Calu3 (cell line): ENCODE measurements at regions not wholly inside any gene's neighbourhood (a gene's known extent, or its start where the extent isn't known, plus 50 kb on each side); places are given as distances from the start of the nearest gene placed in this dataset.
A peak's percentile ranks its signal among the peaks of the same experiment; 100 is the strongest.
"Not testable (repeated sequence)": the region's sequence is repeated elsewhere in the genome, so short reads cannot be mapped to it uniquely, and the experiment has no call there.

Source experiments
- BruUV-seq: library from RNA; stranded (reverse); fragments of 400-500 nt; replicated peaks from 2 replicates; lab custom pipeline; 2021; lab: Mats Ljungman, UMichigan
- CTCF ChIA-PET: fragments of 300-600 bp; sonication (Branson Sonifier 250); formaldehyde crosslinking; loops from one replicate; lab custom pipeline; 2022; ENCODE audit warnings: antibody characterized with exemption; lab: Charles Lee
- DNase-seq: peaks from one replicate; pipeline ENCODE4 v3.0.0; 2022
- H3K27ac Mint-ChIP-seq: one replicate; pipeline ENCODE4 v1.8.0; 2022; ENCODE audit warnings: mixed read lengths; ENCODE audit not compliant: unreplicated experiment
- H3K27me3 Mint-ChIP-seq: one replicate; pipeline ENCODE4 v1.8.0; 2022; ENCODE audit warnings: mixed read lengths; ENCODE audit not compliant: unreplicated experiment
- H3K36me3 Mint-ChIP-seq: one replicate; pipeline ENCODE4 v1.8.0; 2022; ENCODE audit warnings: mild to moderate bottlenecking, moderate library complexity, mixed read lengths; ENCODE audit not compliant: insufficient read depth, unreplicated experiment
- H3K4me1 Mint-ChIP-seq: one replicate; pipeline ENCODE4 v1.8.0; 2022; ENCODE audit warnings: mild to moderate bottlenecking, low read depth, mixed read lengths; ENCODE audit not compliant: unreplicated experiment
- H3K4me3 Mint-ChIP-seq: one replicate; pipeline ENCODE4 v1.8.0; 2022; ENCODE audit warnings: mild to moderate bottlenecking, low read depth, moderate library complexity, mixed read lengths; ENCODE audit not compliant: unreplicated experiment
- H3K9me3 Mint-ChIP-seq: one replicate; pipeline ENCODE4 v1.8.0; 2022; ENCODE audit warnings: low read depth, mixed read lengths; ENCODE audit not compliant: unreplicated experiment
- intact Hi-C: fragments of 100-400 bp; cut with micrococcal nuclease; formaldehyde crosslinking; loops from one replicate; pipeline ENCODE4 v1.10.0; 2022; ENCODE audit not compliant: unreplicated experiment
- TF ChIP-seq, protein P1 (sequence below): fragments of 200-600 bp; IDR thresholded peaks from one replicate; pipeline ENCODE4 v1.8.0; 2022; ENCODE audit warnings: antibody characterized with exemption; ENCODE audit not compliant: unreplicated experiment

DNA sequence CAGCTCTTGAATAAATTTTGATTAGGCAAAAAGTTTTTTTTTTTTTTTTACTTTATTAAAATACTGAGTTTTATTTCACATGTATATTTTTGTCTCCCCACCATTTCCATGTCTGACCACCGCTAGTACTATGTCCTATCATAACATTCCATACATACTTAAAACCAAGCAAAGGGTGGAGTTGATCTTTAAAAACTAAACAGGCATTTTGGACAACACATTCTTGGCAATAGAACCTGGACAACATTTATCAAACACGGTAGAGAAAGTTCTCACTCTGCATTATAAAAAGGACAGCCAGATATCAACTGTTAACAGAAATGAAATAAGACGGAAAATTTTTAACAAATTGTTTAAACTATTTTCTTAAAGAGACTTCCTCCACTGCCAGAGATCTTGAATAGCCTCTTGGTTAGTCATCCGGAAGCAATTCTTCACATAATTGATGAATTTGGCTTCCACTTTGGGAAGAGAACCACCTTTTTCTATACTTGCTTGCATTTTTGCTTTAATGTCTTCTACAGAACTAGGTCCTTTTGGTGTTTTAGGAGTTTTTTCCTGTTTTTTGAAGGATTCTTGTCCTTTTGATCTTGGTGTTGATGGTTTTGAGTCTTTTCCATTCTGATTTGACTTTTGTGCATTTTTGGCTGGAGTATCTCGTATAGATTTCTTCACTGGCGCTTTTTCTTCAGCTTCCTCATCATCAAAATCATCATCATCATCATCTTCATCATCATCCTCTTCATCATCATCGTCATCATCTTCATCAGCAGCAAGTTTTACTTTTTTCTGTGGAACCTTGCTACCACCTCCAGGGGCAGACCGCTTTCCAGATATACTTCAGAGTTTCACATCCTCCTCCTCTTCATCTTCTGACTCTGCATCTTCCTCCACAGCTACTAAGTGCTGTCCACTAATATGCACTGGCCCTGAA, 58.7 kb downstream of the POU5F2 start:
- DNase-seq, H3K9me3 Mint-ChIP-seq, H3K4me3 Mint-ChIP-seq, H3K36me3 Mint-ChIP-seq, intact Hi-C loops, H3K27me3 Mint-ChIP-seq, H3K4me1 Mint-ChIP-seq, H3K27ac Mint-ChIP-seq: not testable (repeated sequence)
- CTCF ChIA-PET: interaction anchor here (0.6 to 0.7 kb wide), 3 partner anchors 32 to 108 kb away, joined by 3 to 5 read pairs (median 3); no protein-coding TSS in a partner anchor
- BruUV-seq: TSS peak; percentile 99

DNA sequence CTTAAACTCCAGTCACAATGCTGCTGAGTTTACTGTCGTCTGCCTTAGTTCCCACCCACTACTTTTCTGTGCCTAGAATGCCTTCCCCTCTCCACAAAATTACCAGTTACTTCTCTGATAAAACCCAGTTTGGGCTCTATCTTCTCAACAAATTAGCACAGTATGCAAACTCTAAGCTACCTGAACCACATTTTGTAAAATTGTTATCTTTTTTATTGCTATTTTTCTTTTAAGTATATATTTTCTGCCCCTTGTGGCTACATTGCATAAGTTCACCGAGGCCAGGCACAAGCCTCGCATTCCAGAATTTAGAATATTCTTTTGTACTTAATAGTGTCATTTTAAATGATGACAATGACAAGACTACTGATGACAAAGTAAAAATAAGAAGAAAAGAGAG, 60.0 kb downstream of the POU5F2 start:
- no peaks in the 10 kb centered on the region for H3K9me3 Mint-ChIP-seq
- CTCF ChIA-PET: interaction anchor here (0.7 kb wide), 1 partner anchor 16 kb away, joined by 3 read pairs; no protein-coding TSS in a partner anchor
- intact Hi-C loops: no loop called here
- H3K4me3 Mint-ChIP-seq: no peak overlapping the region
- no TSS peak for BruUV-seq
- H3K27ac Mint-ChIP-seq: no peak overlapping the region
- H3K27me3 Mint-ChIP-seq: no peaks in the 10 kb centered on the region
- TF ChIP-seq, protein P1, sequence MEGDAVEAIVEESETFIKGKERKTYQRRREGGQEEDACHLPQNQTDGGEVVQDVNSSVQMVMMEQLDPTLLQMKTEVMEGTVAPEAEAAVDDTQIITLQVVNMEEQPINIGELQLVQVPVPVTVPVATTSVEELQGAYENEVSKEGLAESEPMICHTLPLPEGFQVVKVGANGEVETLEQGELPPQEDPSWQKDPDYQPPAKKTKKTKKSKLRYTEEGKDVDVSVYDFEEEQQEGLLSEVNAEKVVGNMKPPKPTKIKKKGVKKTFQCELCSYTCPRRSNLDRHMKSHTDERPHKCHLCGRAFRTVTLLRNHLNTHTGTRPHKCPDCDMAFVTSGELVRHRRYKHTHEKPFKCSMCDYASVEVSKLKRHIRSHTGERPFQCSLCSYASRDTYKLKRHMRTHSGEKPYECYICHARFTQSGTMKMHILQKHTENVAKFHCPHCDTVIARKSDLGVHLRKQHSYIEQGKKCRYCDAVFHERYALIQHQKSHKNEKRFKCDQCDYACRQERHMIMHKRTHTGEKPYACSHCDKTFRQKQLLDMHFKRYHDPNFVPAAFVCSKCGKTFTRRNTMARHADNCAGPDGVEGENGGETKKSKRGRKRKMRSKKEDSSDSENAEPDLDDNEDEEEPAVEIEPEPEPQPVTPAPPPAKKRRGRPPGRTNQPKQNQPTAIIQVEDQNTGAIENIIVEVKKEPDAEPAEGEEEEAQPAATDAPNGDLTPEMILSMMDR: no peak
- H3K4me1 Mint-ChIP-seq: no peaks in the 10 kb centered on the region
- no peaks in the 10 kb centered on the region for H3K36me3 Mint-ChIP-seq
- no peak for DNase-seq

- intact Hi-C loops: no loop called here
- peak; percentile 76 for DNase-seq
- Mint-ChIP-seq H3K27me3 (no peaks in the 10 kb centered on the region), H3K9me3 (no peaks in the 10 kb centered on the region), H3K27ac (no peak overlapping the region), H3K4me3 (no peak overlapping the region), H3K36me3 (no peaks in the 10 kb centered on the region), H3K4me1 (peaks cover 10% of the 10 kb centered on the region)
- TF ChIP-seq, protein P1: no peak
- no TSS peak for BruUV-seq
- CTCF ChIA-PET: interaction anchor here (0.7 to 1.0 kb wide), 2 partner anchors 57 to 996 kb away, joined by 3 to 4 read pairs; no protein-coding TSS in a partner anchor
These were observed 64.0 kb downstream of the POU5F2 start for GRCh38 chr5:93677359-93677891.

DNA sequence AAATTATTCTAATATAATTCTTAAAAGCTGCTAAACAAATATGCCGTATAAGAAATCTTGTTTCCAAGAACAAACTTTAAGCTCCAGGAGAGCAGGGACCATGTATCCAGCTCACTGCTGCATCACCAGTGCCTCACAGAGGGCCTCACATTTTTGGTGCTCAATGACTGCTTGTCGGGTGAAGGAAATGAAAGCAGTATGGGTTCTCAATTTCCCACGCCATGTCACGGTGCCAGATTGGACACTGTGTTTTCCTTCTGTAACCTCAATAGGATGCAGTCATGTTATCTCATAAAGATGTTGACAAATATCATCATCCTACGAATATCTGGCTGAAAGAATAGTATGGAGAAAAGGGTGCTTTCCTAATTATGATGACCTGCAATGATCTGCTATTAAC, 64.7 kb downstream of the POU5F2 start:
- H3K4me1 Mint-ChIP-seq: peaks cover 10% of the 10 kb centered on the region
- CTCF ChIA-PET: interaction anchor here (0.7 to 1.0 kb wide), 3 partner anchors 56 to 997 kb away, joined by 3 to 4 read pairs (median 4); no protein-coding TSS in a partner anchor
- H3K27ac Mint-ChIP-seq: no peak overlapping the region
- DNase-seq: no peak
- BruUV-seq: no TSS peak
- H3K27me3 Mint-ChIP-seq: no peaks in the 10 kb centered on the region
- H3K36me3 Mint-ChIP-seq: no peaks in the 10 kb centered on the region
- H3K4me3 Mint-ChIP-seq: no peak overlapping the region
- TF ChIP-seq, protein P1: no peak
- intact Hi-C loops: no loop called here
- no peaks in the 10 kb centered on the region for H3K9me3 Mint-ChIP-seq
